Keratinocyte (primary cell): ENCODE measurements at regions not wholly inside any gene's neighbourhood (a gene's known extent, or its start where the extent isn't known, plus 50 kb on each side); places are given as distances from the start of the nearest gene placed in this dataset.

Source experiments
- EZH2 ChIP-seq: IDR thresholded peaks from one replicate; pipeline ENCODE4 v1.6.1; 2012; ENCODE audit warnings: inconsistent platforms, mild to moderate bottlenecking, low read length, moderate library complexity
- TF ChIP-seq, protein P1 (sequence below), 3 experiments: IDR thresholded peaks in 1 of 3; conservative IDR thresholded peaks in 1 of 3; optimal IDR thresholded peaks in 1 of 3; 2 replicates in 2 of 3; 3 replicates in 1 of 3; pipeline versions ENCODE3 to v1.5.1; 2011; ENCODE audit warnings: low read length in 3 of 3, mild to moderate bottlenecking in 3 of 3, moderate library complexity in 2 of 3, control low read depth in 1 of 3, inconsistent platforms in 1 of 3; ENCODE audit not compliant: insufficient read depth in 2 of 3; ENCODE audit errors: extremely low read depth in 1 of 3

DNA sequence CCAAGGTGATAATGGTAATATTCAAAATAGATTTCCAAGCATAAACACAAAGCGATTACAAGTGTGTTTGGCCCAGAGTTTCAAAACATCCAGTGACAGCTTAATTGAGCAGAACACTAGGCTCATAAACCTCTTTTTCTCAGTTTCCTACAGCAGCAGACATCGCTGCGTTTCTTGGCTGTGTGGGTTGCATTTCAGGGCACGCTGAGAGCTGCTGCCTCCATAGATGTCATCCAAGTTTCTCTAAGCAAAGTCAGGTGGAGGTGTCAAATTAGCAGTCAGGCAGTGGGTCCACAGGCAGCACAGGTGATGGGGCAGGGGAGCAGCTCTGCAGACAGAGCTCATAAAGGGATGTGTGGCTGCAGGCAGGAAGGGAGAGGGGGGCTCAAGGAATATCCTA is 50.5 kb upstream of the COL13A1 start:
- TF ChIP-seq, protein P1, sequence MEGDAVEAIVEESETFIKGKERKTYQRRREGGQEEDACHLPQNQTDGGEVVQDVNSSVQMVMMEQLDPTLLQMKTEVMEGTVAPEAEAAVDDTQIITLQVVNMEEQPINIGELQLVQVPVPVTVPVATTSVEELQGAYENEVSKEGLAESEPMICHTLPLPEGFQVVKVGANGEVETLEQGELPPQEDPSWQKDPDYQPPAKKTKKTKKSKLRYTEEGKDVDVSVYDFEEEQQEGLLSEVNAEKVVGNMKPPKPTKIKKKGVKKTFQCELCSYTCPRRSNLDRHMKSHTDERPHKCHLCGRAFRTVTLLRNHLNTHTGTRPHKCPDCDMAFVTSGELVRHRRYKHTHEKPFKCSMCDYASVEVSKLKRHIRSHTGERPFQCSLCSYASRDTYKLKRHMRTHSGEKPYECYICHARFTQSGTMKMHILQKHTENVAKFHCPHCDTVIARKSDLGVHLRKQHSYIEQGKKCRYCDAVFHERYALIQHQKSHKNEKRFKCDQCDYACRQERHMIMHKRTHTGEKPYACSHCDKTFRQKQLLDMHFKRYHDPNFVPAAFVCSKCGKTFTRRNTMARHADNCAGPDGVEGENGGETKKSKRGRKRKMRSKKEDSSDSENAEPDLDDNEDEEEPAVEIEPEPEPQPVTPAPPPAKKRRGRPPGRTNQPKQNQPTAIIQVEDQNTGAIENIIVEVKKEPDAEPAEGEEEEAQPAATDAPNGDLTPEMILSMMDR (optimal IDR thresholded peaks at IDR 0.05 in 1 of 3, IDR thresholded peaks at IDR 0.05 in 1 of 3, conservative IDR thresholded peaks at IDR 0.05 in 1 of 3; ENCODE audit: extremely low read depth in 1 of 3, insufficient read depth in 2 of 3, low read length in 3 of 3) = no peak
- TF ChIP-seq EZH2 = no peak
